Mesothelial cell of epicardium (in vitro differentiated cells): ENCODE measurements at regions not wholly inside any gene's neighbourhood (a gene's known extent, or its start where the extent isn't known, plus 50 kb on each side); places are given as distances from the start of the nearest gene placed in this dataset.
"Not testable (repeated sequence)": the region's sequence is repeated elsewhere in the genome, so short reads cannot be mapped to it uniquely, and the experiment has no call there.

Experiments
- DNase-seq, 2 experiments: peaks; one replicate each; pipeline ENCODE4 v3.0.0; 2021; ENCODE audit warnings: low spot score in 2 of 2; ENCODE audit not compliant: unreplicated experiment in 2 of 2
- H3K27ac Mint-ChIP-seq: 2 replicates; pipeline ENCODE4 v1.8.0; 2021; ENCODE audit warnings: mixed read lengths
- H3K27me3 Mint-ChIP-seq: 2 replicates; pipeline ENCODE4 v1.8.0; 2021; ENCODE audit warnings: low read depth, mixed read lengths
- H3K36me3 Mint-ChIP-seq: 2 replicates; pipeline ENCODE4 v1.8.0; 2021; ENCODE audit warnings: mixed read lengths
- H3K4me1 Mint-ChIP-seq: 2 replicates; pipeline ENCODE4 v1.8.0; 2021; ENCODE audit warnings: mixed read lengths
- H3K4me3 Mint-ChIP-seq: 2 replicates; pipeline ENCODE4 v1.8.0; 2021; ENCODE audit warnings: mild to moderate bottlenecking, moderate library complexity, mixed read lengths
- H3K9me3 Mint-ChIP-seq: 2 replicates; pipeline ENCODE4 v1.8.0; 2021; ENCODE audit warnings: mixed read lengths

DNA sequence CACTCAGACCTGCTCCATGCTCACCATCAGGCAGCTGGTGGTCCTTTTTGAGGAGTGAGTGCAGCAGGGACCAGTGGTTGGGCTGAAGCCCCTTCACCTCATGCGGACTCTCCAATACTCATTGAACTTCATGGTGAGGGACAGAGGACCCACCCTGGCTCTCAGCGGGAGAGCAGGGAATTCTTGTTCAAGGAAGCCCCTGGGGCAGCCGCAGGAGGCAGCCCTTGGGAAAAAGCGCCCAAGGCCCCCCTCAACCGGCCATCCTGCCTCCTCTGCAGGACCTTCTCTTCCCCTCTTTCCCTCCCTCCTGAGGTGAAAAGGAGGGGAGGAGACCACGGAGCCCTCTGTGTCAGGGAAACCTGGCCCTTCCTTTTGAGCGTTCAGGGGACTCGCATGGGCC is 4510.9 kb upstream of the OR11H1 start:
- H3K9me3 Mint-ChIP-seq, H3K36me3 Mint-ChIP-seq, H3K27ac Mint-ChIP-seq, H3K27me3 Mint-ChIP-seq, DNase-seq, H3K4me3 Mint-ChIP-seq, H3K4me1 Mint-ChIP-seq: not testable (repeated sequence)

- H3K4me3 Mint-ChIP-seq, H3K27me3 Mint-ChIP-seq, H3K27ac Mint-ChIP-seq, H3K36me3 Mint-ChIP-seq, H3K4me1 Mint-ChIP-seq, DNase-seq: not testable (repeated sequence)
- H3K9me3 Mint-ChIP-seq = peaks cover 18% of the 10 kb centered on the region
Measured at GRCh38 chr22:11020522-11020921, 4507.5 kb upstream of the OR11H1 start.

GRCh38 chr22:11026541-11026940 is 4501.5 kb upstream of the OR11H1 start:
- H3K9me3 Mint-ChIP-seq = peaks cover 52% of the 10 kb centered on the region
- H3K4me1 Mint-ChIP-seq, H3K27ac Mint-ChIP-seq, H3K27me3 Mint-ChIP-seq, DNase-seq, H3K4me3 Mint-ChIP-seq, H3K36me3 Mint-ChIP-seq: not testable (repeated sequence)

- H3K9me3 Mint-ChIP-seq = peaks cover 55% of the 10 kb centered on the region
- not testable (repeated sequence) for H3K27me3 Mint-ChIP-seq, H3K4me1 Mint-ChIP-seq, H3K36me3 Mint-ChIP-seq, H3K27ac Mint-ChIP-seq, DNase-seq, H3K4me3 Mint-ChIP-seq
Measured at GRCh38 chr22:11027064-11027463, 4500.9 kb upstream of the OR11H1 start.

GRCh38 chr22:11027532-11027931 is 4500.5 kb upstream of the OR11H1 start:
- H3K27ac Mint-ChIP-seq, H3K4me1 Mint-ChIP-seq, H3K36me3 Mint-ChIP-seq, H3K27me3 Mint-ChIP-seq, DNase-seq, H3K4me3 Mint-ChIP-seq: not testable (repeated sequence)
- H3K9me3 Mint-ChIP-seq = peaks cover 56% of the 10 kb centered on the region

GRCh38 chr22:11028180-11028579 is 4499.8 kb upstream of the OR11H1 start:
- not testable (repeated sequence) for DNase-seq, H3K36me3 Mint-ChIP-seq, H3K27ac Mint-ChIP-seq, H3K4me3 Mint-ChIP-seq, H3K4me1 Mint-ChIP-seq, H3K27me3 Mint-ChIP-seq
- peaks cover 51% of the 10 kb centered on the region for H3K9me3 Mint-ChIP-seq

- H3K36me3 Mint-ChIP-seq, H3K27me3 Mint-ChIP-seq, H3K4me1 Mint-ChIP-seq, H3K4me3 Mint-ChIP-seq, DNase-seq, H3K27ac Mint-ChIP-seq: not testable (repeated sequence)
- H3K9me3 Mint-ChIP-seq = peaks cover 45% of the 10 kb centered on the region
Measured at GRCh38 chr22:11029534-11029933, 4498.5 kb upstream of the OR11H1 start.

GRCh38 chr22:11029967-11030366 is 4498.0 kb upstream of the OR11H1 start:
- peaks cover 49% of the 10 kb centered on the region for H3K9me3 Mint-ChIP-seq
- H3K4me3 Mint-ChIP-seq, DNase-seq, H3K27ac Mint-ChIP-seq, H3K4me1 Mint-ChIP-seq, H3K27me3 Mint-ChIP-seq: not testable (repeated sequence)
- peaks cover 10% of the 10 kb centered on the region for H3K36me3 Mint-ChIP-seq

DNA sequence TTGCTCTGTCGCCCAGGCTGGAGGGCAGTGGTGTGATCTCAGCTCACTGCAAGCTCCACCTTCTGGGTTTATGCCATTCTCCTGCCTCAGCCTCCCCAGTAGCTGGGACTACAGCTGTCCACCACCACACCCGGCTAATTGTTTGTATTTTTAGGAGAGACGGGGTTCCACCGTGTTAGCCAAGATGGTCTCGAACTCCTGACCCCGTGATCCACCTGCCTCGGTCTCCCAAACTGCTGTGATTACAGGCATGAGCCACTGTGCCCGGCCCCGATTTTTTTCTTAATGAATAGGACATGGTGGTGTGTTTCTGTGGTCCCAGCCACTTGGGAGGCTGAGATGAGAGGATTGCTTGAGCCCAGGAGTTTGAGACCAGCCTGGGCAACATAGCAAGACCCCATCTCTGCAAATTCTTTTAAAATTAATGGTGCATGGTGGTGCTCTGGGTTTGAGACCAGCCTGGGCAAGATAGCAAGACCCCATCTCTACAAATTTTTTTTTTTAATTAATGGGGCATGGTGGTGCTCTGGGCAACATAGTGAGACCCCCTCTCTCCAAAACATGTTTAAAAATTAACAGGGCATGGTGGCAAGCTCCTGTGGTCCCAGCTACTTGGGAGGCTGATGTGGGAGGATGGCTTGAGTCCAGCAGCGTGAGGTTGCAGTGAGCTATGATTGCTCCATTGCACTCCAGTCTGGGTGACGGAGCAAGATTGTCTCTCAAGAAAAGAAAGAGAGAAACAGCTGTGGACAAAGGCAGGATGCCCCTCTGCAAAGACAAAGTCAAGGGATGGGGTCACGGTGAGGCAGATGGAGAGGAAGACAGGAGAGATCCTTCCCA is 4497.2 kb upstream of the OR11H1 start:
- peaks cover 47% of the 10 kb centered on the region for H3K9me3 Mint-ChIP-seq
- H3K27ac Mint-ChIP-seq, H3K4me3 Mint-ChIP-seq, H3K4me1 Mint-ChIP-seq, DNase-seq, H3K27me3 Mint-ChIP-seq: not testable (repeated sequence)
- H3K36me3 Mint-ChIP-seq = peaks cover 10% of the 10 kb centered on the region

- not testable (repeated sequence) for H3K27ac Mint-ChIP-seq, DNase-seq, H3K27me3 Mint-ChIP-seq, H3K4me1 Mint-ChIP-seq, H3K4me3 Mint-ChIP-seq
- Mint-ChIP-seq H3K36me3 (peaks cover 13% of the 10 kb centered on the region), H3K9me3 (peaks cover 53% of the 10 kb centered on the region)
Measured at GRCh38 chr22:11032115-11032514, 4495.9 kb upstream of the OR11H1 start.

DNA sequence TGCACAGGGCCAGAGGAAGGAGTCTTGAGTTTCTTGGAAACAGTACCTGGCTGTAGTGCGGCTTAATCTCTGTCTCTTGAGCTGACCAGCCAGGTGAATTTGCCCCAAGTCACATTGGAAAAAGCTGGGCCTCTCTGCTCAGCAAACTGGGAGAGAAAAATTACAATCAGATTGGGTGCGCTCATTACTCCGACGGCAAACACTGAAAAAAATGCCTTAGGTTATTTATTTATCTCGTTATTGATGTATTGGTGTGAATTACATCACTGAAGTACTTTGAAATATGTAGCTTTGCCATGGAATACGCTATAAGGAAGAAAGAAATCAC is 4493.4 kb upstream of the OR11H1 start:
- peaks cover 55% of the 10 kb centered on the region for H3K9me3 Mint-ChIP-seq
- not testable (repeated sequence) for H3K27me3 Mint-ChIP-seq

GRCh38 chr22:11035031-11035873 is 4492.7 kb upstream of the OR11H1 start:
- not testable (repeated sequence) for DNase-seq, H3K4me1 Mint-ChIP-seq, H3K27ac Mint-ChIP-seq, H3K27me3 Mint-ChIP-seq, H3K4me3 Mint-ChIP-seq
- Mint-ChIP-seq H3K36me3 (peaks cover 15% of the 10 kb centered on the region), H3K9me3 (peaks cover 56% of the 10 kb centered on the region)

More for the DNA sequence above, 4493.4 kb upstream of the OR11H1 start:
- H3K4me3 Mint-ChIP-seq, H3K27ac Mint-ChIP-seq, H3K4me1 Mint-ChIP-seq, DNase-seq: not testable (repeated sequence)
- H3K36me3 Mint-ChIP-seq = peaks cover 16% of the 10 kb centered on the region

- not testable (repeated sequence) for H3K27ac Mint-ChIP-seq, DNase-seq, H3K4me3 Mint-ChIP-seq, H3K4me1 Mint-ChIP-seq, H3K27me3 Mint-ChIP-seq
- Mint-ChIP-seq H3K9me3 (peaks cover 64% of the 10 kb centered on the region), H3K36me3 (peaks cover 20% of the 10 kb centered on the region)
Measured at GRCh38 chr22:11037314-11037713, 4490.7 kb upstream of the OR11H1 start.

GRCh38 chr22:11037814-11038213 is 4490.2 kb upstream of the OR11H1 start:
- peaks cover 66% of the 10 kb centered on the region for H3K9me3 Mint-ChIP-seq
- H3K4me1 Mint-ChIP-seq, H3K27me3 Mint-ChIP-seq, H3K4me3 Mint-ChIP-seq, H3K27ac Mint-ChIP-seq, DNase-seq: not testable (repeated sequence)
- peaks cover 20% of the 10 kb centered on the region for H3K36me3 Mint-ChIP-seq
